HepG2 (cell line): ENCODE measurements at regions not wholly inside any gene's neighbourhood (a gene's known extent, or its start where the extent isn't known, plus 50 kb on each side); places are given as distances from the start of the nearest gene placed in this dataset.
"Not testable (repeated sequence)": the region's sequence is repeated elsewhere in the genome, so short reads cannot be mapped to it uniquely, and the experiment has no call there.

Source experiments
- ATAC-seq: fragments of 200-7000 bp; cut with Tn5 transposase; 3 replicates; pipeline ENCODE4 v1.9.1; 2020; ENCODE audit warnings: mild to moderate bottlenecking, moderate library complexity
- BruUV-seq: library from RNA; stranded (reverse); fragments of 400-500 nt; replicated peaks from 2 replicates; lab custom pipeline; 2021; lab: Mats Ljungman, UMichigan
- CTCF ChIA-PET: fragments of 300-600 bp; formaldehyde crosslinking; extraction: SDS; loops from one replicate; lab custom pipeline; 2021; ENCODE audit warnings: low total read pairs, inconsistent platforms, low intra/inter-chr PET ratio; lab: Yijun Ruan, JAX
- POLR2A ChIA-PET: fragments of 350-600 bp; sonication (Branson Sonifier 250); formaldehyde crosslinking; loops from one replicate; lab custom pipeline; 2020; ENCODE audit warnings: antibody characterized with exemption, inconsistent platforms; lab: Yijun Ruan, JAX
- DNase-seq: peaks from one replicate; pipeline ENCODE4 v3.0.0-alpha.2; 2015; ENCODE audit warnings: low spot score
- FAIRE-seq: peaks from 3 replicates; lab custom pipeline; 2011; peaks lifted over from hg19 to GRCh38; lab: Jason Lieb, UNC
- H2AFZ ChIP-seq: one replicate; pipeline ENCODE4 v1.6.1; 2011; ENCODE audit warnings: low read length, inconsistent platforms
- H3K27ac ChIP-seq: fragments of 300-600 bp; 3 replicates; pipeline ENCODE4 v1.8.0; 2011; ENCODE audit warnings: mixed run types, mild to moderate bottlenecking, mixed read lengths, low read length, inconsistent platforms; ENCODE audit not compliant: insufficient read depth; ENCODE audit errors: extremely low read length
- H3K27me3 ChIP-seq, 2 experiments: fragments of 200-600 bp in 1 of 2; 2 replicates in 1 of 2; 3 replicates in 1 of 2; pipeline versions ENCODE4 v1.6.0 to v1.8.0; 2011; ENCODE audit warnings: low read length in 2 of 2, mild to moderate bottlenecking in 2 of 2, moderate library complexity in 2 of 2, inconsistent platforms in 1 of 2; ENCODE audit not compliant: insufficient read depth in 2 of 2, control insufficient read depth in 1 of 2
- H3K36me3 ChIP-seq, 2 experiments: fragments of 200-600 bp in 1 of 2; replicated peaks in 1 of 2; 2 replicates in 1 of 2; 3 replicates in 1 of 2; pipeline versions ENCODE4 v1.5.1 to v1.8.0; 2011; ENCODE audit warnings: low read length in 2 of 2, inconsistent platforms in 1 of 2; ENCODE audit not compliant: insufficient read depth in 2 of 2, control insufficient read depth in 1 of 2
- H3K4me1 ChIP-seq: 2 replicates; pipeline ENCODE4 v1.5.1; 2012; ENCODE audit warnings: low read length, inconsistent platforms; ENCODE audit not compliant: insufficient read depth
- H3K4me2 ChIP-seq: 2 replicates; pipeline ENCODE4 v1.6.0; 2011; ENCODE audit warnings: low read depth, low read length, inconsistent platforms
- H3K4me3 ChIP-seq, 3 experiments: fragments of 200-600 bp in 1 of 3; sonication (generic), shearing (Covaris generic) in 1 of 3; replicated peaks in 1 of 3; 2 replicates each; pipeline ENCODE4 v1.5.1; 2011 to 2016; ENCODE audit warnings: low read length in 3 of 3, inconsistent platforms in 2 of 3, low read depth in 2 of 3, mild to moderate bottlenecking in 2 of 3, control low read depth in 1 of 3, mixed read lengths in 1 of 3; ENCODE audit not compliant: insufficient read depth in 1 of 3
- H3K79me2 ChIP-seq: one replicate; pipeline ENCODE4 v1.6.1; 2011; ENCODE audit warnings: low read length, inconsistent platforms; ENCODE audit not compliant: insufficient read depth
- H3K9ac ChIP-seq: 2 replicates; pipeline ENCODE4 v1.6.0; 2011; ENCODE audit warnings: mild to moderate bottlenecking, low read depth, low read length, inconsistent platforms; ENCODE audit not compliant: insufficient read depth
- H3K9me3 ChIP-seq: 2 replicates; pipeline ENCODE4 v1.5.1; 2012; ENCODE audit warnings: mild to moderate bottlenecking, low read length
- H4K20me1 ChIP-seq: 2 replicates; pipeline ENCODE4 v1.6.0; 2011; ENCODE audit warnings: inconsistent platforms, mild to moderate bottlenecking, low read length, moderate library complexity; ENCODE audit not compliant: insufficient read depth
- WGBS: methylation state at CpG from one replicate; pipeline ENCODE4 v1.1.6; 2017; ENCODE audit warnings: low lambda C conversion rate; 5-methylcytosine and 5-hydroxymethylcytosine counted together
- in situ Hi-C: cut with HindIII; loops from 2 replicates; pipeline ENCODE4 v1.10.0; 2017; ENCODE audit warnings: low pct_unique_long_range_greater_than_20kb; ENCODE audit not compliant: extremely low pct_ligation_motif_present
- intact Hi-C: fragments of 100-400 bp; cut with micrococcal nuclease; formaldehyde crosslinking; loops from one replicate; pipeline ENCODE4 v1.10.0; 2022; ENCODE audit not compliant: unreplicated experiment

DNA sequence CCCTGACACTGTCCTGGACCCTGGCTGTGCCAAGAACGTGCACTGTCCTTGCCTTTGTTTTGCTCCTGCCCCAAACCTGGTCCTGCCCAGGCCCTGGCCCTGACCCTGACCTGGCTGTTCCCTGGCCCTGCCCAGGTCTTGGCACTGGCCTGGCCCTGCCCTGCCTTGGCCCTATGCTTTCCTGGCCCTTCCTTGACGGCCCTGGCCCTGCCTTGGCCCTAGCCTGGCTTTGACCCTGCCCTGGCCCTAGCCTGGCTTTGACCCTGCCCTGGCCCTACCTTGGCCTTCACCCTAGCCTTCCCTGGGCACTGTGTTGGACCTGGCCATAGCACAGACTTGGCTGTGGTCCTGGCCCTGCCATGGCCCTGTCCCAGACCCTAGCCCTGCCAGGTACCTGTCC, 252.9 kb downstream of the TP53TG3F start:
- H3K4me3 ChIP-seq, H3K9me3 ChIP-seq, H4K20me1 ChIP-seq, H3K4me2 ChIP-seq, H3K79me2 ChIP-seq, H3K36me3 ChIP-seq, H3K9ac ChIP-seq, H3K27me3 ChIP-seq, DNase-seq, FAIRE-seq, ATAC-seq, H3K4me1 ChIP-seq, intact Hi-C loops, BruUV-seq, CTCF ChIA-PET, H3K27ac ChIP-seq, in situ Hi-C loops, H2AFZ ChIP-seq, POLR2A ChIA-PET: not testable (repeated sequence)
- 10% methylated on average over 2 of the region's 2 CpGs for WGBS

DNA sequence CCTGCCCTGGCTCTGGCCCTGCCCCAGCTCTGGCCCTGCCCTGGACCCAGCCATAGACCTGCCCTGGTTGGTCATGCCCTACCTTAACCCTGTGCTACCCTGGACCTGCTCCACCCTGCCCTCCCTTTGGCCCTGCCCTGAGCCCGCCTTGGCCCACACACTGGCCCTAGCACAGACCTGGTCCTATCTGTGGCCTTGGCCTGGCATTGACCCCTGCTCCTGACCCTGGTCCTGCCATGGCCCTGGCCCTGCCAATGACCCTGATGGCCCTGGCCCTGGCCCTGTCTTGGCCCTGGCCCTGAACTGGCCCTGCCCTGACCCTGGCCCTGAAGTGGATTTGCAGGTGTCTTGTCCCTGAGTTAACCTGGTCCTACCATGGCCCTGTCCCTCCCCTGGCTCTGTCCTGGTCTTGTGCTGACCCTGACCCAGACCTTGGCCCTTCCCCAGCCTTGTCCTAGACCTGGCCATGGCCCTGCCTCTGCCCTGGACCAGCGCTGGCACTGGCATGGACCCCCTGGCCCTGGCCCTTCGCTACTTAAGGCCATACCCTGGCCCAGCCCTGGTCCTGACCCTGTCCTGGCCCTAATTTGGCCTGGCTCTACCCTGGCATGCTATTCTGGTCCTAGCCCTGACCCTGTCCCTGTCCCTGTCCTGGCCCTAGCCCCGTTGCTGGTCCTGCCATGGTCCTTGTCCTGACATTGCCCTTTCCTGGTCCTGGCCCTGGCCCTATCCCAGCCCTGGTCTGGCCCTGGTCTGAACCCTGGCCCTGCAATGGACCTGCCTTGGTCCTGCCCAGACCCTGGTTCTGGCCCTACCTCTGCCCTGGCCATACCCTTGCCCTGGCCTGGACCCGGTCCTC, 253.7 kb downstream of the TP53TG3F start:
- 7% methylated on average over 5 of the region's 5 CpGs for WGBS
- POLR2A ChIA-PET = not testable (repeated sequence)

DNA sequence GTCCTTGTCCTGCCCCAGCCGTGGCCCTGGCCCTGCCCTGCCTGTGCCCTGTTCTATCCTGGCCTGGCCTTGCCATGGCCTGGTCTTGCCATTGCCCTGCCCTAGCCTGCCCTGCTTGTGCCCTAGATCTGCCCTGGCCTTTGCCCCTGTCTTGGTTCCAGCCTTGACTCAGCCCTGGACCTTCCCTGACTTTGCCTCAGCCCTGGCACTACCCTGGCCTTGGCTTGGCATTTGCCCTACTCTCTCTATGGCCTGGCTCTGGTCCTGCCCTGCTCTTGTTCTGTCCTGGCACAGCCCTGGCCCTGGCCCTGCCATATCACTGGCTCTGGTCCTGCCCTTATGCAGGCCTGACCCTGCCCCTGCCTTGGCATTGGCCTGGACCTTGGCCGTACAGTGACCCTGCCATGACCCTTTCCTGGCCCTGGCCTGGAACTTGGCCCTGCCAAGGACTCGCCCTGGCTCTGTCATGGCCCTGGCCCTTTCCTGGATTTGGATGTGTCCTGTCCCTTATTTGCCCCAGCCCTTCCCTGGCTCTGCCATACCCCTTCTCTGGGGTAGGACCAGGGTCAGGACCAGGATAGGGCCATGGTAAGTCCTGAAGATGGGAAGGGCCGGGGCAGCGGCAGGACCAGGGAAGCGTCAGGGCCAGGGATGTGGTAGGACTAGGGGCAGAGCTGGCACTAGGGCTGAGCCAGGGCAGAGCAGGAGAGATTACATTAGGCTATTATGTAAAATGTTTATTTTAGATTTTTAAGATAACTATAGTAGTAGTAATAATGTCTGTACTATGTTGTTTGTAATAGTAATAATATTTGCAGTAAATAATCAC, 254.5 kb downstream of the TP53TG3F start:
- H3K27me3 ChIP-seq, CTCF ChIA-PET, H3K4me2 ChIP-seq, H3K4me1 ChIP-seq, H3K36me3 ChIP-seq, ATAC-seq, H4K20me1 ChIP-seq, intact Hi-C loops, DNase-seq, H3K79me2 ChIP-seq, H3K9me3 ChIP-seq, BruUV-seq, H2AFZ ChIP-seq, H3K27ac ChIP-seq, FAIRE-seq, in situ Hi-C loops, H3K9ac ChIP-seq, POLR2A ChIA-PET, H3K4me3 ChIP-seq: not testable (repeated sequence)
- 45% methylated on average over 6 of the region's 6 CpGs for WGBS

More for the DNA sequence above, 253.7 kb downstream of the TP53TG3F start:
- ATAC-seq, FAIRE-seq, CTCF ChIA-PET, H3K36me3 ChIP-seq, intact Hi-C loops, H3K4me1 ChIP-seq, H4K20me1 ChIP-seq, H2AFZ ChIP-seq, H3K4me2 ChIP-seq, H3K9ac ChIP-seq, in situ Hi-C loops, H3K27ac ChIP-seq, H3K79me2 ChIP-seq, BruUV-seq, H3K27me3 ChIP-seq, H3K9me3 ChIP-seq, H3K4me3 ChIP-seq, DNase-seq: not testable (repeated sequence)

DNA sequence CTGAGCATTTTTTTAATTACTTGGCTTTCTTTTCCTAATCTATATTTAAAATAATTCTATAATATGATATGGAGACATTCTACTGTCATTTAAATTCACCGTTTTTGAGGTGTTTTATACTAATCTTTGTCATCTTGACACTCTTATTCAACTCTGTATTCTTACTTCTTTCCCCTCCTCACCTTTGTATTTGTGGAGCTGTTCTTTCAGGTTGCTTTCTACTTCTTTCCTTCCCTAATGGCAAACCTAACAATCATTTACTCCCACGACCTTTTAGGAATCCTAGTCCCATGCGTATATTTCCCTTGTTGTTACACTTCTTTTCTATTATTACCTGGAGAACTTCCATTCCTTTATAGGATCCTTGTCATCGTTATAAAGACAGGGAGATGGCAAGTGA, 271.8 kb downstream of the TP53TG3F start:
- H3K4me1 ChIP-seq, ATAC-seq, H3K27me3 ChIP-seq, H3K36me3 ChIP-seq, CTCF ChIA-PET, H4K20me1 ChIP-seq, DNase-seq, H3K9ac ChIP-seq, H3K79me2 ChIP-seq, H3K4me2 ChIP-seq, BruUV-seq, POLR2A ChIA-PET, in situ Hi-C loops, intact Hi-C loops, H3K27ac ChIP-seq, H3K4me3 ChIP-seq, H2AFZ ChIP-seq, H3K9me3 ChIP-seq, FAIRE-seq: not testable (repeated sequence)
- 7% methylated on average over 4 of the region's 4 CpGs for WGBS
